ENCODE measurements at regions not wholly inside any gene's neighbourhood (a gene's known extent, or its start where the extent isn't known, plus 50 kb on each side); places are given as distances from the start of the nearest gene placed in this dataset.
"Not testable (repeated sequence)": the region's sequence is repeated elsewhere in the genome, so short reads cannot be mapped to it uniquely, and the experiment has no call there.

DNA sequence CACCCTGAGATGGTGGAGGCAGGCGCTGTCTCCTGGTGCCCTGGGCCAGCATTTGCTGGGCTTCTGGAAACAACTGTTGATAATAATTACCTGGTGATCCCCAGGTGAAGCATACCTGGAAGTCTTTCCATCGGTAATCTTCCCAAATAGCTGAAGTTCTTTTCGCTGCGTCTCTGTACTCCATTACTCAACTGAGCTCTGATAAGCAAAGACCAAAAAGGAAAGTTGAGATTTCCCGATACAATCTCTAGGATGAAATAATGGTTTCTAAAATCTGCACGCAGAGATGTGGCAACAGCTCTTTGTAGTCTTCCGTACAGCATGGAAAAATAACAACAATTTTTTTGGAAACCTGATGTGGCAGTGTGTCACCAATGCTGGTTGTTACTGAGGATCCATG, 226.5 kb downstream of the GATA3 start:
- no peak for DNase-seq (ENCODE audit: low read depth in 2 of 2)

DNA sequence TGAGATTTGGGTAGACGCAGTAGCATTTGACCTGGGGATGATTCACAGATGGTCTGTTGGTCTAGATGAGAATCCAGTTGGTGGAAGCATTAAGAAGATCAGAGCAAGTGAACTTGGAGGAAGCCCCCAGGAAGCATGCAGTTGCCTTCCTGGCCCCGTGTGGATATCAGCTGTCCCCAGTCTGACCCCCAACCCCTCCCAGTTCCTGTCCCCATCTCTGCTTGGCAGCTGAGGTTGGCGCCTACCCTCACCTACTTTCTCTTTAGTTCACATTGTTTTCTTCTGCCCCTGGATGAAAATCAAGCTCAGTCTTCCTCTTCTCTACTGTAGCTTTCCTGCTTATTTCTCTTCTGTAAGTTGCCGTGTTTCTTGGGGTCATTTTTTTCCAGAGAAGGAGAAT, 227.9 kb downstream of the GATA3 start:
- no peak for DNase-seq (ENCODE audit: low read depth in 2 of 2)

DNA sequence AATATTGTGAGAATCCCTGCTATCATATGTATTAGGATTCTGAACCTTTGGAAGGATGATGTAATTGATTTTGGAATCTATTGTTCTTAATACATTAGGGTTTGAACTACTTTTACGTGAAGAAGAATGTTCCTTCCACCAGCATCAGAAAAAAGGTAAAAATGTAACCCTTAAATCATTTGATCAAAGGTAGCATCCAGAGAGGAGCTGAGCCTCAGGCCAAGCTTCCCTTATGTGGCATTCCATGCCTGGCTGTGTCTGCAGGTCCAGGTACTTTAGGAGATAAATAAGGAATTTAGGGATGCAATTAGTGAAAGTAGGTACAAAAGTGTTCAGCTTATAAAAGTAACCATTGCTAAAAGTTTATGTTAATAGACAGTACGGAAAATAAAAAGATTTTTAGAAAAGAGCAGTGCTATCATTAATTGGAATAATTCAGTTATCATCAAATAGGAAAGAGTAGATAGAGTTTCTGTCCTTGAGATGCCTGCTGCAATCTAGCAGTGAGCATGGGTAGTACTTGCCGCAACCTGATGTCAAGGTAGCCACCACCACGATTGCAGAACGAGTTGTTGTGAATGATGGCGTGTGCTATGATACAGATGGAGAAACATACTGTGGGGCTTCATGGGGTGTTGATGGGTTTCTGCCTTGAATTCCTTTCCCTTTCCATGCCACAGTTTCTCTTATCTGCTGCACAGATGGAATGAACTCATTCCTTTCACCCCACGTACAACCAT, 228.8 kb downstream of the GATA3 start:
- DNase-seq (ENCODE audit: low read depth in 2 of 2), result no peak

DNA sequence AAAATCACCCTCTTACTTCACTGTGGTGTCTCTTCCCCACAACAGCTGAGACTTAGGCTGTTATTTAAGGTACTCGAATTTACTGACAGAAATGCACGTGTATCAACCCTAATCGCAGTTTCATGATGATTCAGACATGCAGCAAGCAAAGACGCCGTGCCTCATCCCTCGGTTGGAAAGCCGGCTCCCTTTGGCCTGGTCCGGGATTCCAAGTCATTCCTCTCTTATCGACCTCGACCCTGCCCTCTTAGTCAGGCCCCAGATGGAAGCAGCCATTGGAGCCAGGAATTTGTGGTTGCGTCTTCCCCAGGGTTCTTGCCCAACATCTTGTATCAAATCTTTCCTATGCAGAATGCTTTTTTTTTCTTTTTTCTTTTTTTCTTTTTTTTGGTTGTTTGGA, 229.5 kb downstream of the GATA3 start:
- DNase-seq (ENCODE audit: low read depth in 2 of 2), result no peak

DNA sequence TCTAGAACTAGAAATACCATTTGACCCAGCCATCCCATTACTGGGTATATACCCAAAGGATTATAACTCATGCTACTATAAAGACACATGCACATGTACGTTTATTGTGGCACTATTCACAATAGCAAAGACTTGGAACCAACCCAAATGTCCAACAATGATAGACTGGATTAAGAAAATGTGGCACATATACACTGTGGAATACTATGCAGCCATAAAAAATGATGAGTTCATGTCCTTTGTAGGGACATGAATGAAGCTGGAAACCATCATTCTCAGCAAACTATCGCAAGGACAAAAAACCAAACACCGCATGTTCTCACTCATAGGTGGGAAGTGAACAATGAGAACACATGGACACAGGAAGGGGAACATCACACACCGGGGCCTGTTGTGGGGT, 231.5 kb downstream of the GATA3 start:
- DNase-seq (ENCODE audit: low read depth in 2 of 2), result not testable (repeated sequence)

DNA sequence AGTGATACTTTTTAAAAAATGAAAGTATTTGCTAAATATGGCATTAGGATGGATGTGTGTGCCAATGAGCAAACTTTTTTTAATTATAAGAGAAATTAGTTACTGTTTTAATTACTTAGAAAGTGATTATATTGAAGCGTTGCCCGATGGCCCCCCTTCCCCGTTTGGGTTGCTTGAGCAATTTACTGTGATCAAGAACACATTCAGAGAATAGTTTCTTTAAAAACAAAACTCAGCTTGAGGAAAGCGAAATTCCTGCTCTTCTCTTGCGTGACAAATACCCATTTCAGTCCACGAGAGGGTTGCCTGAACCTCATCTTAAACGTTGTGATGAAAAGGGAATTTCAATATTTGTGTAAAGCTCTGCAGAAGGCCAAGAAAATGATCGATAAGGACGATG, 234.1 kb downstream of the GATA3 start:
- DNase-seq (ENCODE audit: low read depth in 2 of 2), result no peak

DNA sequence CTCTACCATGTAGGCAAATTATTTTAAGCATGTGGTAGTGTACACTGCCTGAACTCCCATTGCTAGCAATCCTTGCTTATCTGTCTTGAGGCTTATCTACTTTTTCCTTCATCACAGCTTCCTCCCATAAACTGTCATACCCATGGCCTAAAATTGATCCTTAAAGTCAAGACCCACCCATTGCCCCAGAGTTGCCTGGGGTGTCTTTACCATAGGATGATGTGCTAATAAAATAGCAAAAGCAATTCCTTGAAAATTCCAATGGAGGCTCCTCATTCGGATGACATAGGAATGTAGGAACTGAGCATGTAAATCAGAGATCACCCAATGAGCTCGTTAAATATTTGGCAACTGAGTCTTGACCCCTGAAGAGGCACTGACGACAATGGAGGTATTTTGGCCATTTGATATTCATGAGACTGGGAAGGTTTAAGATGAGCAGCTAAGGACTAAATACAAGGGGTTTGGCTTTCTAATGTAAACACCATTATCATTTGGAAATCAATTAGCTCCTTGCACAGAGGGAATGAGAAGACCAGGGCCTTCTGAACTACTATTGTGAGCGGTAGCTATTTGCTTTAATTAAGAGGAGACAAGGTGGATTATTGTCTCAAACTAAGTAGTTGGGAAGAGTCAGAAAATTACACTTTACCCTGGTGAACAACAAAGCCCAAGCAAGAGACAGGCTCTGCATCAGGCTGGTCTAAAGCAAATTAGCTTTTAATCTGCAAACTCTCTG, 234.9 kb downstream of the GATA3 start:
- DNase-seq (ENCODE audit: low read depth in 2 of 2), result no peak

DNA sequence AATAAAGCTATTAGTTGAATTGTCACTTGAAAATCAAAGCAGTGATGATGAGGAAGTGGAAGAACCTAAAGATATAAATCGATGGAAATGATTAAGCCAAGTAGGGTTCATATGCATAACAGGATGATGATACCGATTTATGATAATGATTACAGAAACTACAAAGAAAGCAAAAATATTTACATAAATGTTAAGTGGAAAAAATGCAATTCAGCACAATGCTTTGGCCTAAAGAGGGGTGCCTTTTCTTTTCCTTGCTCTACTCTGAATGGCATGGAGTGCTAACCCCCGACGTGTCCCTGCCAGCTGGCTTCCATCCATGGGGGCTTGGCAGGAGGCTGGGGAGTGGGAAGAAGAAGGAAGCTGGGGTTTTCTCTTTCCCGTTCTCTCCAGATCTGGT, 240.3 kb downstream of the GATA3 start:
- DNase-seq (ENCODE audit: low read depth in 2 of 2), result no peak

DNA sequence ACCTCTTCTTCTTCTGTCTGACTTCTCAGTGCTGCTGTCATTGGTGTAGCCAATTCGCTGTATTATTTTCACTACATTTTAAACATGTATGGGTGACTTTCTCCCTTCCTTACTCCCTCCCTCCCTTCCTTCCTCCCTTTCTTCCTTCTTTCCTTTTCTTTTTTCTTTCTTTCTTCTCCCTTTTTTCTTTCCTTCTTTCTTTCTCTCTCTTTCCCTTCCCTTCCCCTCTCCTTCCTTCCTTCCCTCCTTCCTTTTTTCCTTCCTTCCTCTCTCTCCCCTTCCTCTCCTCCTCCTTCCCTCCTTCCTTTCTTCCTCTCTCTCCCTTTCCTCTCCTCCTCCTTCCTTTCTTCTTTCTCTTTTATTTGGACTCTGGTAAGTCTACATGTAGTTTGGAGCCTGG, 240.8 kb downstream of the GATA3 start:
- DNase-seq (ENCODE audit: low read depth in 2 of 2), result no peak

DNA sequence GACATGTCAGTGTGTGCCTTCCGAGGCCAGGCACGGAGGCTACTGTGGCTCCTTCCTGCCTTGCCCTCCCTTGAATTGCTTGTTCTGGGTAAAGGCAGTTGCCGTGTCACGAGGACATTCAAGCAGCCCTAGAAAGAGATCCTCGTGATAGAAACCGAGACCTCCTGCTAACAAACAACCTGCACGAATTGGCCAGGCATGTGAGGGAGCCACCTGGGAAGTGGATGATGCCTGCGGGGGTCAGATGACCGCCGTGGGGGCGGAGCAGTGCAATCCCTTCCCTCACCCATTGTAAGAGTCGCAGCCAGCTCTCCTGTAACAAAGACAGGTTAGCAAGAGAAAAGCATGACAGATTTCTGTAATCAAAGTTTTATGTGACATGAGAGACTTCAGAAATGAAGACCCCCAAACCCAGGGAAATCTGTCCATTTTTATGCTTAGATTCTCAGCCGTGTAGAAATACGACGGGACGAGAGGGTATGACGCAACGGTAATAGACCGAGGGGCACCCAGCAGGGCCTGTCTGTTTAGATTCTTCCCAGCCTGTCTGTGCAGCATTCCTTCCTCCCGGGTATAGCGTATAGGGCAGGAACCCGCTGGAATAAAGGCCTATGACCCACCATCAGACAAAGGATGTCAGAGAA, 241.7 kb downstream of the GATA3 start:
- DNase-seq (ENCODE audit: low read depth in 2 of 2), result no peak

DNA sequence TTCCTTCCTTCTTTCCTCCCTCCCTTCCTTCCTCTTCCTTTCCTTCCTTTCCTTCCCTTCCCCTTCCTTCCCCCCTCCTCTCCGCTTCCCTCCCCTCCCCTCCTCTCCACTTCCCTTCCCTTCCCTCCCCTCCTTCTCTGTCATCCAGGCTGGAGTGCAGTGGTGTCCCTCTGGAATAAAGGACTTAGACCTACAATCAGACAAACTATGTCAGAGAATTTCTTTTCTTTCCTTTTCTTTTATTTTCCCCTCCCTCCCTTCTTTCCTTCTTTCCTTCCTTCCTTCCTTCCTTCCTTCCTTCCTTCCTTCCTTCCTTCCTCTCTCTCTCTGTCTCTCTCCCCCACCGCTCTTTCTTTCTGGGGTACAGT, 242.2 kb downstream of the GATA3 start:
- no peak for DNase-seq (ENCODE audit: low read depth in 2 of 2)

DNA sequence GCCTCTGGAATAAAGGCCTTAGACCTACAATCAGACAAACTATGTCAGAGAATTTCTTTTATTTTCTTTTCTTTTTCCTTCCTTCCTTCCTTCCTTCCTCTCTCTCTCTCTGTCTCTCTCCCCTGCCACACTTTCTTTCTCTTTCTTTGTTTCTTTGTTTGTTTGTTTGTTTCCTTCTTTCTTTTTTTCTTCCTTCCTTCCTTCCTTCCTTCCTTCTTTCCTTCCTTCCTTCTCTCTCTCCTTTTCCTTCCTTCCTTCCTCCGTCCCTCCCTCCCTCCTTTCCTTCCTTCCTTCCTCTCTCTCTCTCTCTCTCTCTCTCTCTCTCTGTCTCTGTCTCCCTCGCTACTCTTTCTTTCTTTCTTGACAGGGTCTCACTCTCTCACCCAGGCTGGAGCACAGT, 242.6 kb downstream of the GATA3 start:
- DNase-seq (ENCODE audit: low read depth in 2 of 2), result no peak

DNA sequence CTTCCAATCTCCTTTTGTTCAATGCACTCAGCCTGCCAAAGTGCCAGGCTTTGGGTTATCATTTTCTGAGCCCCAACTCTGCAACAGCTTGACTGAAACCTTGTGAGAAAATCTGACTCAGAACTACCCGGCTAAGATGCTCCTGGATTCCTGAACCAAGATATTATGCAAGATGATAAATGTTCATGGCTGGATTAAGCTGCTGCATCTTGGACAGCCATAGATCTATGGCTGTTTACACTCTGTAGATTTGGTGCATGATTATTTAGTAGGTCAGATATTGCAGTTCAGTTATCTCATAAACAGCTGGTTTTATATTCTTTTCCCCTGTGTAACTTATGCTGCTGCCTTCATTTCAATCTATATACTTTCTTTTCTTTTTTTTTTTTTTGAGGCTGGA, 243.5 kb downstream of the GATA3 start:
- no peak for DNase-seq (ENCODE audit: low read depth in 2 of 2)

DNA sequence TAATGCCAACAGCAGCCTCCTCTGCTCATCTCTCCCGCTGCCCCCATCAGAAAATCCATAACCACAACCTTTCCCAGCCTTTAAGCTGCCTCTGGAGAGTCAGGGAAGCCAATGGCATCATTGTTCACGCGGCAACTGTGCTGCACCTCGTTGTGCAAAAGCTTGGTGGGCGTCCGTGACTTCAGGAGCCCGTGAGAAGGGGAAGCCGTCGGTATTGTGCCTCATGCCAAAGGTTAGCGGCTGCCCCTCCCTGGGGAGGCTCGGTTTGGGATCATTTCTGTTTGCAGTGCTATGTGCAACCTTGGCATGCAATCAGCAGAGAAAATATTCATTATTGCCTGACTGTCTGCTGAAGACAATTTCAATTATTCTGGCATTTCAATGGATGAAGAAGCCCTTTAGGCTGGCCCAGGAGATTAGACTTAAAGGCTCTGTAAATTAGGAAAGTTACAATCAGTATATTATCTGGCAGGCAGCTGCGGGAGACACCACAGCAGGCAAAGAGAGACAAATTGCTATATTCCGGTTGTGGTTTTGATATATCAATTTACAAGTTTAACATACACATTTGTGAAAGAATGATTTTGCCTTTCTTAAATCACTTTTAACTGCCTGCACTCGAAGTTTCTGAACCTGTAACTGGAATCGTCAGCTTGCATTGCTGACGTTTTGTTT, 244.5 kb downstream of the GATA3 start:
- no peak for DNase-seq (ENCODE audit: low read depth in 2 of 2)

DNA sequence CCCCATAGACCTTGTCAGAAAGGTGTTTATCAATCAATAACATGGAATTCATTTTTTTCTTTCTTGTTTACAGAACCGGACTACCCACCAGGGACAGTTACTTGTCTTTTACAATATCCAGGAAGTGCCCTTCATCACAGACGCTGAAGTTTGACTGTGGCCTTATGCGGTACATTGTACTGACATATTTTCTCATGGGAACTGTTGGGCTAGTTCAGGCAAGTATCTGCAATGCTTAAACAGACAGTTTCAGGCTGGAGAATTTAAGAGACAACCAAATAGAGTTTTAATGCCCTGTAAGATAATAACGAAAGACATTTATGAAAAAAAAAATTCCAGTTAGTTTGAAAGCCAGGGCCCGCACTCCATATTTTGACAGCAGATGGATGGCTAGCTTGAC, 246.4 kb downstream of the GATA3 start:
- no peak for DNase-seq (ENCODE audit: low read depth in 2 of 2)

DNA sequence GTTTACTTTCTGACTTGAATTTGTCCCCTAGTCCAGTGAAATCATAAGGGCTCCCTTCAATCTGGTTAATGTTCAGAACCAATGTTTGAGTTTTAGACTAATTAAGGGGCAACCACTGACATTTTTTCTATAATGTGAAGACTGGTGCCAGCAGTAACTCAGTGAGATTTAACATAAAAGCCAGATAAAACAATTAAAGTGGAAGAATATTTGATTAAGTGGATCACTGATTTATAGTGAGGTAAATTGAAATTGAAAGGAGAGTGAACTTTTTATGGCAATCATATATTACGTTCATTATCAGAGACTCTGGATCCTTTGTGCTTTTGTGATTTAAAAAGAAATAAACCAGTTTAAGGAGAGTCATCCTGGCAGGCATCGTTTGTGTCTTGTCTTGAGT, 246.8 kb downstream of the GATA3 start:
- DNase-seq (ENCODE audit: low read depth in 2 of 2), result no peak

DNA sequence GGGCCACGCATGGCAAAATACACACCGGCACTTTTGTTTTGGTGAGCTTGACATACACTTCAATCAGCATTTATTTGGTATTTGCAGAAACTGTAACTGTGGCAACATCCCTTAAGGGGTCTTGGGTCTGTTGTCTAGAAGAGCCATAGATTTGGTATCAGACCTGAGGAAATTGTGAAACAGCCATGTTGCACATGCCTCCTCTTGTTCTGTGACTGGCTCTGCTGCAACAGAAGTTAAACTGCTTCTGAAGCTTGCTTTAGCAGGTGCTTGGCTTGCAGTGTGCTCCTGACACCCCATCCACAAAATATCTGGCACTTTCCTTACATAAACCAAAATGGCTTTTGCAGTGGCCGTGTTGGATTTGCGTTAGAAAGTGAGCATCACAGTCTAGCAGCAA, 247.3 kb downstream of the GATA3 start:
- DNase-seq (ENCODE audit: low read depth in 2 of 2), result no peak

DNA sequence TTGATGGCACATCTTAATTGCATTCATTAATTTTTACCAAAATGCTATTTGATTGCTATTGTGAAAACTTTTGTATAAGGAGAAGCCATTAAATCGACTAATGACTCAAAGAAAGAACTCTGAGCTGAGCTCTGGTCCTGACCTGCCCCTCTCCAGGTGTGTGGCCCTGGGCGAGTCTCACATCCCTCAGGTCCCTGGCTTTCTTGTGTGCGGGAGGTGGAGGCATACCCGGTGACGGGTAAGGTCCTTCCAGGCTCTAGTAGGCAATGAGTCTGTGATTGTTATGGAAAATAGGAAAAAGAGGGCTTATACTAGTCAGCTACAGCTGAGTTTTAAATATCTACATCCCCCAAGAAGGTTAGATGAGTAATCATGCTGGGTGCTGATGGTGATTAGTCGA, 248.1 kb downstream of the GATA3 start:
- no peak for DNase-seq (ENCODE audit: low read depth in 2 of 2)

DNA sequence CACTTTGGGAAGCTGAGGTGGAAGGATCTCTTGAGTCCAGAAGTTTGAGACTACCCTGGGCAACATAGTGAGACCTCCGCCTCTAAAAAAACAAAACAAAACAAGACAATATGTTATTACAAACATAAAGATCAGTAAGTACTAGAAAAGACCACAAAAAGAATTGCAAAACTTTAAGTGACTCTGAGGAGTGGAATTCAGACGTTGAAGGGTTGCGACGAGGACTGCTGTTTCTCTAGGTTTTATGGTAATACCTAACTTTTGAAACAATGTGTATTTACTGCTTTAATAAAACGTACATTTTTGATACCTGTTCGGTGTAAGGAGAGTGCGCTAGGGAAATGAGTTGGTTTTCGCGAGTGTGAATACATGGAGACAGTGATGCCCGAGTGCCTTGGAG, 250.4 kb downstream of the GATA3 start:
- no peak for DNase-seq (ENCODE audit: low read depth in 2 of 2)

DNA sequence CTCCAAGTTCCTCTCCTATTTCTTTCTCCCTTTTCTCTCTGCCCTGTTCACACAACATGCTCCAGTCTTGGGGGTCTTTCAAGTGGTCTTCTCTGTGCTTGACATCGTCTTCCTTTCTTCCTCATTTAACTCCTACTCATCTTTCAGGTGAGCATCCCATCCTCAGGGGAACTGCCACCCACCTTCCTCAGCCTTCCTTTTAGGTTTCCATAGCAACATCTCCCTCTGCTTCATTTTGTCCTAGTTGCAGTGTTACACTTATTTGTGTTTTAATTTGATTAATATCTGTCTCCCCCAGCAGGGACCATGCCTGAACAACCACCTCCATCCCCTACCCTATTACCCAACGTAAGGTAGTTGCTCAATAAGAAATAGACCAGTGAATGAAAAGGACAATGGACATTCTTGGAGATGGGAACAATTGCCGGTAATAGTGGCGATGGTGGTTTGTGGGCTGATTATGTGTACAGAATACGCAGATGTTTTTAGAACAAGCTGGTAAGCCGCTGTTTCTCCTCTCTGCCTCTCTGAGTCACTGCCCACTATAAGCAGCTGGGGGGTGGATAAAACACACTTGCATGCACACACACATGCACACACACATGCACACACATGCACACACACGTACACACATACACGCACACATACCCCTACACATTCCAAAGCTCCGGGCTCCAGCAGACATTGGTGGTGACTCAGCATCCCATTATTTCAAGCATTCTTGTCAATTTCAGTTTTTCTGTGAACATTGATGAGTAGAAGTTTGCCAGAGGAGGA, 251.6 kb downstream of the GATA3 start:
- DNase-seq (ENCODE audit: low read depth in 2 of 2), result no peak

DNA sequence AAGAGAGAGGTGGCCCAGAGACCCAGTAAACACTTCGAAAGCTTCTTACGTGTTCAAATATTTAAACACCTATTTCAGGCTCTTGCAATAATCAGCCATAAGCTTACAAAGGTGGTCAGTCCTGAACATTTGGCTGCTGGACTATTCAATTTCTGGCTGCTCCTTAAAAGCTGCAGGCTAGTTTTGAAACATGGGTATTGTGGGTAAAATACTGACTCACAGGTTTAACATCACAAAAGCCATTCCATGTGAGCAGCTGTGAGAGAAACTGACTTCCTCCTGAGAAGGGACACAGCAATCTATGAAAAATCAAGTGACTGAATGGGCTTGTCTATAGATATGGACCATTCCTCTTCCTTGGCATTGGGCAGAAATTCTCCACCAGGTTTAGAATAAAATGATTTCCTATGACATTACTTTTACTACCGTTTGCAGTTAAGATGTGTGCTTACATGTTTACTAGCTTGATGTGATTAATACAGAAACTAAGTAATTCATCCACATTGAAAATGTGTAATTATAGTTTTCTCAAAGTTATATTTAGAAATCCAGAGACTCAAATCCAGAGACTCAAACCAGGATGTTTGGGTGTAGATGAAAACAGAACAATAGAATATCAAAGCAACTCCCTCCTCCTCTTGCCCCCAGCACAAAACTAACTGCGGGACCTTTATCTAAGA, 252.3 kb downstream of the GATA3 start:
- no peak for DNase-seq (ENCODE audit: low read depth in 2 of 2)
